HEK293 (cell line): ENCODE measurements at regions not wholly inside any gene's neighbourhood (a gene's known extent, or its start where the extent isn't known, plus 50 kb on each side); places are given as distances from the start of the nearest gene placed in this dataset.

Source experiments
- CTCF ChIA-PET: fragments of 350-600 bp; formaldehyde crosslinking; extraction: SDS; loops from one replicate; lab custom pipeline; 2021; ENCODE audit warnings: antibody characterized with exemption; lab: Yijun Ruan, JAX
- POLR2A ChIA-PET: fragments of 300-600 bp; formaldehyde crosslinking; extraction: SDS; loops from one replicate; lab custom pipeline; 2020; ENCODE audit warnings: antibody characterized with exemption, inconsistent platforms; lab: Yijun Ruan, JAX
- H3K27ac ChIP-seq: fragments of 200-500 bp; sonication (Bioruptor generic); 2 replicates; pipeline ENCODE4 v1.5.1; 2014; ENCODE audit warnings: low read depth, low read length, control low read depth, inconsistent platforms; ENCODE audit errors: extremely low read depth
- H3K36me3 ChIP-seq, 2 experiments: fragments of 200-500 bp in 1 of 2; sonication (Bioruptor generic) in 1 of 2; 1 replicate in 1 of 2; 2 replicates in 1 of 2; pipeline ENCODE4 v1.5.1; 2014 to 2017; ENCODE audit warnings: inconsistent platforms in 2 of 2, low read length in 2 of 2; ENCODE audit not compliant: control insufficient read depth in 2 of 2, insufficient read depth in 1 of 2
- H3K4me1 ChIP-seq: fragments of 200-500 bp; sonication (Bioruptor generic); 2 replicates; pipeline ENCODE4 v1.5.1; 2014; ENCODE audit warnings: mild to moderate bottlenecking, low read length, inconsistent platforms; ENCODE audit not compliant: control insufficient read depth, insufficient read depth
- H3K4me3 ChIP-seq: 2 replicates; pipeline ENCODE4 v1.5.1; 2011; ENCODE audit warnings: low read depth, mild to moderate bottlenecking, control low read depth, low read length, moderate library complexity
- H3K9me3 ChIP-seq: fragments of 200-500 bp; sonication (Bioruptor generic); 2 replicates; pipeline ENCODE4 v1.5.1; 2014; ENCODE audit warnings: low read depth, low read length, inconsistent platforms; ENCODE audit not compliant: control insufficient read depth, insufficient read depth
- HOXA7 ChIP-seq: sonication (generic); formaldehyde crosslinking; IDR thresholded peaks from 2 replicates; pipeline ENCODE4 v1.8.1; 2022; ENCODE audit warnings: missing genetic modification reagents, borderline replicate concordance
- WT1 ChIP-seq: fragments of 450-650 bp; formaldehyde crosslinking; IDR thresholded peaks from 2 replicates; pipeline ENCODE4 v1.5.1; 2016; ENCODE audit warnings: missing biosample characterization, missing genetic modification characterization
- ZBTB48 ChIP-seq: fragments of 450-650 bp; formaldehyde crosslinking; IDR thresholded peaks from 2 replicates; pipeline ENCODE4 v1.5.1; 2016; ENCODE audit warnings: missing biosample characterization, missing genetic modification characterization
- ZNF23 ChIP-seq: fragments of 450-650 bp; formaldehyde crosslinking; IDR thresholded peaks from 2 replicates; pipeline ENCODE4 v1.5.1; 2016; ENCODE audit warnings: missing biosample characterization, missing genetic modification characterization, borderline replicate concordance
- ZNF292 ChIP-seq: fragments of 450-650 bp; formaldehyde crosslinking; IDR thresholded peaks from 2 replicates; pipeline ENCODE4 v1.5.1; 2016; ENCODE audit warnings: low read depth, missing biosample characterization, missing genetic modification characterization, borderline replicate concordance
- ZNF610 ChIP-seq: fragments of 450-650 bp; formaldehyde crosslinking; IDR thresholded peaks from 2 replicates; pipeline ENCODE4 v1.5.1; 2016; ENCODE audit warnings: missing biosample characterization, missing genetic modification characterization, borderline replicate concordance
- ZNF707 ChIP-seq: fragments of 450-650 bp; formaldehyde crosslinking; IDR thresholded peaks from 2 replicates; pipeline ENCODE4 v1.5.1; 2016; ENCODE audit warnings: missing biosample characterization, missing genetic modification characterization
- ZNF785 ChIP-seq: fragments of 450-650 bp; formaldehyde crosslinking; IDR thresholded peaks from 2 replicates; pipeline ENCODE4 v1.5.1; 2016; ENCODE audit warnings: missing biosample characterization, missing genetic modification characterization
- TF ChIP-seq, protein P1 (sequence below): fragments of 450-650 bp; formaldehyde crosslinking; IDR thresholded peaks from 2 replicates; pipeline ENCODE4 v1.5.1; 2017; ENCODE audit warnings: missing biosample characterization, missing genetic modification characterization
- TF ChIP-seq, protein P2 (sequence below): fragments of 450-650 bp; formaldehyde crosslinking; IDR thresholded peaks from 2 replicates; pipeline ENCODE4 v1.5.1; 2016; ENCODE audit warnings: missing biosample characterization, missing genetic modification characterization
- TF ChIP-seq, protein P3 (sequence below): fragments of 450-650 bp; formaldehyde crosslinking; IDR thresholded peaks from 2 replicates; pipeline ENCODE4 v1.5.1; 2016; ENCODE audit warnings: missing biosample characterization, missing genetic modification characterization
- TF ChIP-seq, protein P4 (sequence below): fragments of 450-650 bp; formaldehyde crosslinking; conservative IDR thresholded peaks from 2 replicates; pipeline ENCODE4 v1.5.1; 2016; ENCODE audit warnings: low read depth, missing biosample characterization, missing genetic modification characterization

DNA sequence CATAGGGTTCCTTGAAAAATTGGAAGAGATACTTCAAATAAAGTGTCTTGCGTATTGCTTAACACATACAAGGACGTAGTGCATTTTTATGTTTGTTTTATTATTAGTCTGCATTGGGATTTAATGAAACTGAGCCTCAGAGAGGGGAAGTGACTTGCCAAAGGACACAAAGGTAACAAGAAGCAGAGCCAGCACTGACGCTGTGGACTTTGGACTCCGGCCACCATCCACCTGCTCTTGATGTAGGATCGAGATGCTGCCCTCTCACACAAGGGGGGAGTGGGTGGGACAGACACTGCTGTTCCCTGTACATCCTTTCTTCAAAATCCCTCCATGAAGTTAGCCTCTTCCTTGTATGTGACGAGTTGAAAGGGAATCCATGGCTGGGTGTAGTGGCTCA, 435.4 kb upstream of the RGMA start:
- peaks cover 4% of the 10 kb centered on the region; the same call in 1 of the 2 replicates for H3K4me1 ChIP-seq
- no peak for TF ChIP-seq ZNF23 (tag by site-specific recombination)
- TF ChIP-seq, protein P1, sequence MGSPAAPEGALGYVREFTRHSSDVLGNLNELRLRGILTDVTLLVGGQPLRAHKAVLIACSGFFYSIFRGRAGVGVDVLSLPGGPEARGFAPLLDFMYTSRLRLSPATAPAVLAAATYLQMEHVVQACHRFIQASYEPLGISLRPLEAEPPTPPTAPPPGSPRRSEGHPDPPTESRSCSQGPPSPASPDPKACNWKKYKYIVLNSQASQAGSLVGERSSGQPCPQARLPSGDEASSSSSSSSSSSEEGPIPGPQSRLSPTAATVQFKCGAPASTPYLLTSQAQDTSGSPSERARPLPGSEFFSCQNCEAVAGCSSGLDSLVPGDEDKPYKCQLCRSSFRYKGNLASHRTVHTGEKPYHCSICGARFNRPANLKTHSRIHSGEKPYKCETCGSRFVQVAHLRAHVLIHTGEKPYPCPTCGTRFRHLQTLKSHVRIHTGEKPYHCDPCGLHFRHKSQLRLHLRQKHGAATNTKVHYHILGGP (tag by site-specific recombination) = no peak
- TF ChIP-seq, protein P2, sequence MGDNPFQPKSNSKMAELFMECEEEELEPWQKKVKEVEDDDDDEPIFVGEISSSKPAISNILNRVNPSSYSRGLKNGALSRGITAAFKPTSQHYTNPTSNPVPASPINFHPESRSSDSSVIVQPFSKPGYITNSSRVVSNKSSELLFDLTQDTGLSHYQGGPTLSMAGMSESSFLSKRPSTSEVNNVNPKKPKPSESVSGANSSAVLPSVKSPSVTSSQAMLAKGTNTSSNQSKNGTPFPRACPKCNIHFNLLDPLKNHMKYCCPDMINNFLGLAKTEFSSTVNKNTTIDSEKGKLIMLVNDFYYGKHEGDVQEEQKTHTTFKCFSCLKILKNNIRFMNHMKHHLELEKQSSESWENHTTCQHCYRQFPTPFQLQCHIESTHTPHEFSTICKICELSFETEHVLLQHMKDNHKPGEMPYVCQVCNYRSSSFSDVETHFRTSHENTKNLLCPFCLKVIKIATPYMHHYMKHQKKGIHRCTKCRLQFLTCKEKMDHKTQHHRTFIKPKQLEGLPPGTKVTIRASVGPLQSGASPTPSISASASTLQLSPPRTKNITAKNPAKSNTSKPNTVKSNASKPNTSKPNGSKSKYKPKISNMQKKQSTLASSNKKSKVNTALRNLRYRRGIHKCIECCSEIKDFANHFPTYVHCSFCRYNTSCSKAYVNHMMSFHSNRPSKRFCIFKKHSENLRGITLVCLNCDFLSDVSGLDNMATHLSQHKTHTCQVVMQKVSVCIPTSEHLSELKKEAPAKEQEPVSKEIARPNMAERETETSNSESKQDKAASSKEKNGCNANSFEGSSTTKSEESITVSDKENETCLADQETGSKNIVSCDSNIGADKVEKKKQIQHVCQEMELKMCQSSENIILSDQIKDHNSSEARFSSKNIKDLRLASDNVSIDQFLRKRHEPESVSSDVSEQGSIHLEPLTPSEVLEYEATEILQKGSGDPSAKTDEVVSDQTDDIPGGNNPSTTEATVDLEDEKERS = no peak
- TF ChIP-seq, protein P3, sequence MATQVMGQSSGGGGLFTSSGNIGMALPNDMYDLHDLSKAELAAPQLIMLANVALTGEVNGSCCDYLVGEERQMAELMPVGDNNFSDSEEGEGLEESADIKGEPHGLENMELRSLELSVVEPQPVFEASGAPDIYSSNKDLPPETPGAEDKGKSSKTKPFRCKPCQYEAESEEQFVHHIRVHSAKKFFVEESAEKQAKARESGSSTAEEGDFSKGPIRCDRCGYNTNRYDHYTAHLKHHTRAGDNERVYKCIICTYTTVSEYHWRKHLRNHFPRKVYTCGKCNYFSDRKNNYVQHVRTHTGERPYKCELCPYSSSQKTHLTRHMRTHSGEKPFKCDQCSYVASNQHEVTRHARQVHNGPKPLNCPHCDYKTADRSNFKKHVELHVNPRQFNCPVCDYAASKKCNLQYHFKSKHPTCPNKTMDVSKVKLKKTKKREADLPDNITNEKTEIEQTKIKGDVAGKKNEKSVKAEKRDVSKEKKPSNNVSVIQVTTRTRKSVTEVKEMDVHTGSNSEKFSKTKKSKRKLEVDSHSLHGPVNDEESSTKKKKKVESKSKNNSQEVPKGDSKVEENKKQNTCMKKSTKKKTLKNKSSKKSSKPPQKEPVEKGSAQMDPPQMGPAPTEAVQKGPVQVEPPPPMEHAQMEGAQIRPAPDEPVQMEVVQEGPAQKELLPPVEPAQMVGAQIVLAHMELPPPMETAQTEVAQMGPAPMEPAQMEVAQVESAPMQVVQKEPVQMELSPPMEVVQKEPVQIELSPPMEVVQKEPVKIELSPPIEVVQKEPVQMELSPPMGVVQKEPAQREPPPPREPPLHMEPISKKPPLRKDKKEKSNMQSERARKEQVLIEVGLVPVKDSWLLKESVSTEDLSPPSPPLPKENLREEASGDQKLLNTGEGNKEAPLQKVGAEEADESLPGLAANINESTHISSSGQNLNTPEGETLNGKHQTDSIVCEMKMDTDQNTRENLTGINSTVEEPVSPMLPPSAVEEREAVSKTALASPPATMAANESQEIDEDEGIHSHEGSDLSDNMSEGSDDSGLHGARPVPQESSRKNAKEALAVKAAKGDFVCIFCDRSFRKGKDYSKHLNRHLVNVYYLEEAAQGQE (tag by site-specific recombination) = no peak
- TF ChIP-seq ZNF707 (tag by site-specific recombination) = no peak
- TF ChIP-seq ZNF292 (tag by site-specific recombination) = no peak
- no peaks in the 10 kb centered on the region for H3K36me3 ChIP-seq
- no peak overlapping the region for H3K4me3 ChIP-seq
- ChIA-PET CTCF (no interaction called here), POLR2A (no interaction called here)
- H3K9me3 ChIP-seq = no peaks in the 10 kb centered on the region
- H3K27ac ChIP-seq = no peak overlapping the region

DNA sequence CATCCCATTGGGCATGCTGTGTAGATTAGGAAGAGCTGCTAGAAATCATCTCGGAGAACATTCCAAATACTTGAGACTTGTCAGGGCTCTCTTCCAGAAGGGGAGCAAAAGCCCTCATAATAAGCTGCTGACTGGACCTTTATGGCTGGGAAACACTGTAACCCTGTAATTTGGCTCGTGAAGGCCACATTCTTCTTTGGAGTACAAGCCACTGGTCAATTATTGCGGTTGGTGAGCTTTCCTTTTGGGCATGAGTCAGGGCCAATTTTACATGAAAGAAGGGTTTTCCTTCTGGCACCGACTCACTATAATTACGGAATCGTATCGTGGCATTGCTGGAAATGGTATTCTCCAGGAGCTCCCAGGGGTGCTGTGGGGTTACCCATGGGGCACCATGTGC, 434.5 kb upstream of the RGMA start:
- POLR2A ChIA-PET = no interaction called here
- TF ChIP-seq ZNF785 (tag by site-specific recombination) = no peak
- no peak for TF ChIP-seq ZBTB48
- TF ChIP-seq, protein P4, sequence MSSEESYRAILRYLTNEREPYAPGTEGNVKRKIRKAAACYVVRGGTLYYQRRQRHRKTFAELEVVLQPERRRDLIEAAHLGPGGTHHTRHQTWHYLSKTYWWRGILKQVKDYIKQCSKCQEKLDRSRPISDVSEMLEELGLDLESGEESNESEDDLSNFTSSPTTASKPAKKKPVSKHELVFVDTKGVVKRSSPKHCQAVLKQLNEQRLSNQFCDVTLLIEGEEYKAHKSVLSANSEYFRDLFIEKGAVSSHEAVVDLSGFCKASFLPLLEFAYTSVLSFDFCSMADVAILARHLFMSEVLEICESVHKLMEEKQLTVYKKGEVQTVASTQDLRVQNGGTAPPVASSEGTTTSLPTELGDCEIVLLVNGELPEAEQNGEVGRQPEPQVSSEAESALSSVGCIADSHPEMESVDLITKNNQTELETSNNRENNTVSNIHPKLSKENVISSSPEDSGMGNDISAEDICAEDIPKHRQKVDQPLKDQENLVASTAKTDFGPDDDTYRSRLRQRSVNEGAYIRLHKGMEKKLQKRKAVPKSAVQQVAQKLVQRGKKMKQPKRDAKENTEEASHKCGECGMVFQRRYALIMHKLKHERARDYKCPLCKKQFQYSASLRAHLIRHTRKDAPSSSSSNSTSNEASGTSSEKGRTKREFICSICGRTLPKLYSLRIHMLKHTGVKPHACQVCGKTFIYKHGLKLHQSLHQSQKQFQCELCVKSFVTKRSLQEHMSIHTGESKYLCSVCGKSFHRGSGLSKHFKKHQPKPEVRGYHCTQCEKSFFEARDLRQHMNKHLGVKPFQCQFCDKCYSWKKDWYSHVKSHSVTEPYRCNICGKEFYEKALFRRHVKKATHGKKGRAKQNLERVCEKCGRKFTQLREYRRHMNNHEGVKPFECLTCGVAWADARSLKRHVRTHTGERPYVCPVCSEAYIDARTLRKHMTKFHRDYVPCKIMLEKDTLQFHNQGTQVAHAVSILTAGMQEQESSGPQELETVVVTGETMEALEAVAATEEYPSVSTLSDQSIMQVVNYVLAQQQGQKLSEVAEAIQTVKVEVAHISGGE = no peak
- TF ChIP-seq HOXA7 (CRISPR knock-in tag) = no peak
- no peak for TF ChIP-seq ZNF610
- TF ChIP-seq WT1 (tag by site-specific recombination) = no peak
- TF ChIP-seq, all 188 proteins: peak for 0
- CTCF ChIA-PET = interaction anchor here (0.6 to 0.8 kb wide), 2 partner anchors 29 to 487 kb away, joined by 3 to 4 read pairs; no protein-coding TSS in a partner anchor

More for the DNA sequence above, 434.5 kb upstream of the RGMA start:
- H3K9me3 ChIP-seq = no peaks in the 10 kb centered on the region
- H3K27ac ChIP-seq = no peak overlapping the region
- H3K4me3 ChIP-seq = no peak overlapping the region
- peaks cover 4% of the 10 kb centered on the region; the same call in 1 of the 2 replicates for H3K4me1 ChIP-seq
- no peaks in the 10 kb centered on the region for H3K36me3 ChIP-seq
